ENCODE measurements at regions not wholly inside any gene's neighbourhood (a gene's known extent, or its start where the extent isn't known, plus 50 kb on each side); places are given as distances from the start of the nearest gene placed in this dataset.

GRCh38 chr18:68103561-68103960 is 587.0 kb upstream of the DSEL start:
- TF ChIP-seq POLR2A (IDR thresholded peaks at IDR 0.05), result no peak
- no peak for TF ChIP-seq CTCF (IDR thresholded peaks at IDR 0.05)
